ENCODE measurements at regions not wholly inside any gene's neighbourhood (a gene's known extent, or its start where the extent isn't known, plus 50 kb on each side); places are given as distances from the start of the nearest gene placed in this dataset.

GRCh38 chr6:168884646-168885086 lies 369.0 kb downstream of the THBS2 start:
- no peak for FAIRE-seq

GRCh38 chr6:168884050-168884645 lies 369.5 kb downstream of the THBS2 start:
- Histone ChIP-seq H3K4me3 (no peak overlapping the region), H3K4me2 (peak overlapping the region; percentile 36; the same call in 1 of the 3 replicates), H3K27ac (no peak overlapping the region), H3K9me3 (no peaks in the 10 kb centered on the region), H3K4me1 (no peaks in the 10 kb centered on the region)
- CTCF ChIA-PET, result interaction anchor here (0.6 to 3.4 kb wide), 4 partner anchors 377 to 514 kb away, joined by 3 to 34 read pairs (median 4); no protein-coding TSS in a partner anchor
- 78% methylated on average over 21 of the region's 21 CpGs for WGBS (ENCODE audit: missing lambda C conversion rate)
- FAIRE-seq (no peak), DNase-seq (ENCODE audit: low read depth in 1 of 2, low spot score in 1 of 2) (no peak), ATAC-seq (no peak)
- POLR2A ChIA-PET, result no interaction called here
- no peak for TF ChIP-seq POLR2A (IDR thresholded peaks at IDR 0.05; ENCODE audit: low read length)
- no peak for TF ChIP-seq MYC (IDR thresholded peaks at IDR 0.05; ENCODE audit: borderline replicate concordance, low read length)
- TF ChIP-seq CHD4 (IDR thresholded peaks at IDR 0.05; ENCODE audit: borderline replicate concordance), result no peak
- TF ChIP-seq HES2 (IDR thresholded peaks at IDR 0.05), result no peak
- TF ChIP-seq EP300 (IDR thresholded peaks at IDR 0.05), result no peak
- TF ChIP-seq HOXB13 (CRISPR knock-in tag; IDR thresholded peaks at IDR 0.05; ENCODE audit: low read depth), result no peak
- no peak for TF ChIP-seq HDAC2 (IDR thresholded peaks at IDR 0.05)
- TF ChIP-seq NFE2L2 (conservative IDR thresholded peaks at IDR 0.05; ENCODE audit: low read length), result no peak
- no peak for TF ChIP-seq PHF8 (IDR thresholded peaks at IDR 0.05; ENCODE audit: borderline replicate concordance, low read depth)
- TF ChIP-seq E2F6 (IDR thresholded peaks at IDR 0.05; ENCODE audit: borderline replicate concordance, low read depth), result no peak
- TF ChIP-seq NR3C1 (IDR thresholded peaks at IDR 0.05), result no peak
- TF ChIP-seq TP53 (CRISPR knock-in tag; IDR thresholded peaks at IDR 0.05), result no peak

More at GRCh38 chr6:168884646-168885086, 369.0 kb downstream of the THBS2 start:
- H3K27ac ChIP-seq, result no peak overlapping the region
- ATAC-seq (peak; percentile 79 to 97), DNase-seq (ENCODE audit: low read depth in 1 of 2, low spot score in 1 of 2) (peak; percentile 34 to 69)
- H3K4me1 ChIP-seq, result no peaks in the 10 kb centered on the region
- CTCF ChIA-PET, result interaction anchor here (1.0 to 3.4 kb wide), 4 partner anchors 10 to 751 kb away, joined by 3 to 34 read pairs (median 4); no protein-coding TSS in a partner anchor
- no peaks in the 10 kb centered on the region for H3K9me3 ChIP-seq
- H3K4me3 ChIP-seq, result no peak overlapping the region
- no peak for TF ChIP-seq NR3C1 (IDR thresholded peaks at IDR 0.05)
- peak; percentile 74 to 88 for TF ChIP-seq RAD21 (conservative IDR thresholded peaks at IDR 0.05 in 1 of 2, IDR thresholded peaks at IDR 0.05 in 1 of 2)
- TF ChIP-seq MAFK (IDR thresholded peaks at IDR 0.05; ENCODE audit: partially characterized antibody), result no peak
- TF ChIP-seq CHD2 (IDR thresholded peaks at IDR 0.05; ENCODE audit: low read length, partially characterized antibody), result no peak
- TF ChIP-seq CTCF (IDR thresholded peaks at IDR 0.05), result peak; percentile 69
- no peak for TF ChIP-seq RCOR1 (IDR thresholded peaks at IDR 0.05; ENCODE audit: low read depth, low read length)
- no peak for TF ChIP-seq HMGXB4 (CRISPR knock-in tag; IDR thresholded peaks at IDR 0.05; ENCODE audit: borderline replicate concordance)
- TF ChIP-seq SREBF2 (IDR thresholded peaks at IDR 0.05), result no peak
- TF ChIP-seq GATA3 (IDR thresholded peaks at IDR 0.05; ENCODE audit: borderline replicate concordance), result no peak
- peak; percentile 90 for TF ChIP-seq SMC3 (IDR thresholded peaks at IDR 0.05)
- TF ChIP-seq HEYL (CRISPR knock-in tag; IDR thresholded peaks at IDR 0.05), result no peak
- peak; percentile 97 for TF ChIP-seq E2F6 (IDR thresholded peaks at IDR 0.05; ENCODE audit: borderline replicate concordance, low read depth)
- TF ChIP-seq MAX (IDR thresholded peaks at IDR 0.05), result peak; percentile 87
- no peak for TF ChIP-seq ELK1 (IDR thresholded peaks at IDR 0.05; ENCODE audit: low read depth, low read length)
- no peak for TF ChIP-seq POLR2A (IDR thresholded peaks at IDR 0.05; ENCODE audit: low read length)
- POLR2A ChIA-PET, result no interaction called here
- 22% methylated on average over 20 of the region's 37 CpGs for WGBS (ENCODE audit: missing lambda C conversion rate)
- peak overlapping the region; percentile 36; the same call in 1 of the 3 replicates for H3K4me2 ChIP-seq

All from A549 (cell line).